C4-2B (cell line): ENCODE measurements at regions not wholly inside any gene's neighbourhood (a gene's known extent, or its start where the extent isn't known, plus 50 kb on each side); places are given as distances from the start of the nearest gene placed in this dataset.

Experiments used
- CTCF ChIP-seq: fragments of 450-650 bp; conservative IDR thresholded peaks from 2 replicates; pipeline ENCODE4 v1.5.1; 2017; ENCODE audit warnings: mild to moderate bottlenecking
- ZFX ChIP-seq: fragments of 450-650 bp; IDR thresholded peaks from 2 replicates; pipeline ENCODE4 v1.6.1; 2017

- no peak for TF ChIP-seq CTCF
- TF ChIP-seq ZFX = no peak
Observed at GRCh38 chr16:49009204-49009603, 272.4 kb downstream of the CBLN1 start.
